C4-2B (cell line): ENCODE measurements at regions not wholly inside any gene's neighbourhood (a gene's known extent, or its start where the extent isn't known, plus 50 kb on each side); places are given as distances from the start of the nearest gene placed in this dataset.

ENCODE experiments used
- ZFX ChIP-seq: fragments of 450-650 bp; IDR thresholded peaks from 2 replicates; pipeline ENCODE4 v1.6.1; 2017
- TF ChIP-seq, protein P1 (sequence below): fragments of 450-650 bp; conservative IDR thresholded peaks from 2 replicates; pipeline ENCODE4 v1.5.1; 2017; ENCODE audit warnings: mild to moderate bottlenecking

DNA sequence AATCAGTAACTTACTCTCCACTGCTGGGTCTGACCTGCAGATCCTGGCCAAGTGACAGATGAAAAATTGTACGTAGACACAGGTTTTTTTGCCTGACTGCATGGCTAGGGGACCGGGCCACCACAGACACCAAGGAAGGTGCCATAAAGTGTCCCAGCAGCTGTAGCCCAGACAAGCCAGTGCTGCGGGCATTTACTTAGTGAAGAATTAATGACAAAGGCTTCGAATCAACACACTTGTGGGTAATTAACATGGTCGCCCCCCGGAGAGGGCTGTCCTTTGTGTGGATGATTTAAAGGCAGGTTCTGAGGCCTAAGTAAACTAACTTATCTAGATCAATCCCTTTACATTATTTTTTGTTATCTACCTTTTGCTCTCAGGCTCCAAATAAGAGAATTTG lies 1709.1 kb upstream of the LRRTM1 start:
- TF ChIP-seq, protein P1, sequence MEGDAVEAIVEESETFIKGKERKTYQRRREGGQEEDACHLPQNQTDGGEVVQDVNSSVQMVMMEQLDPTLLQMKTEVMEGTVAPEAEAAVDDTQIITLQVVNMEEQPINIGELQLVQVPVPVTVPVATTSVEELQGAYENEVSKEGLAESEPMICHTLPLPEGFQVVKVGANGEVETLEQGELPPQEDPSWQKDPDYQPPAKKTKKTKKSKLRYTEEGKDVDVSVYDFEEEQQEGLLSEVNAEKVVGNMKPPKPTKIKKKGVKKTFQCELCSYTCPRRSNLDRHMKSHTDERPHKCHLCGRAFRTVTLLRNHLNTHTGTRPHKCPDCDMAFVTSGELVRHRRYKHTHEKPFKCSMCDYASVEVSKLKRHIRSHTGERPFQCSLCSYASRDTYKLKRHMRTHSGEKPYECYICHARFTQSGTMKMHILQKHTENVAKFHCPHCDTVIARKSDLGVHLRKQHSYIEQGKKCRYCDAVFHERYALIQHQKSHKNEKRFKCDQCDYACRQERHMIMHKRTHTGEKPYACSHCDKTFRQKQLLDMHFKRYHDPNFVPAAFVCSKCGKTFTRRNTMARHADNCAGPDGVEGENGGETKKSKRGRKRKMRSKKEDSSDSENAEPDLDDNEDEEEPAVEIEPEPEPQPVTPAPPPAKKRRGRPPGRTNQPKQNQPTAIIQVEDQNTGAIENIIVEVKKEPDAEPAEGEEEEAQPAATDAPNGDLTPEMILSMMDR: no peak
- TF ChIP-seq ZFX: no peak
